ENCODE measurements at regions not wholly inside any gene's neighbourhood (a gene's known extent, or its start where the extent isn't known, plus 50 kb on each side); places are given as distances from the start of the nearest gene placed in this dataset.

DNA sequence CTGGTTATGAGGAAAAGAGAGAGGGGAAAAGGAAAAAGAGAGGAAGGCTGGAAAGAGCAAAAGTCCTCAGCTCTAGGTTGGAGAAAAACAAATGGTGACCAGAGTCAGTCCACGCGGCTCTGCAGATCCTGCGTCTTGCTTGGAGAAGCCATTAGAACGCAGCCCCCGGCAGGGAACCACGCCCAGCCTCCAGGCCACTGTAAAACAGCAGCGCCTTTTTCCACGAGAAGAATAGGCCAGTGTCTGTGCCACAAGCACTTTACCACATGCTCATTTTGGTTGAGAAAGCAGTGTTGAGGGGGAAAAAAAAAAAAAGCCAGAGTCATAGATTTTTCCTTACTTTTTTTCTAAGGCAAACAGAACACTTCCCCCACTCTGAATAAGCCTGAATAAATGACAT is 846.9 kb upstream of the ADAMTS5 start:
- Mint-ChIP-seq H3K27ac (peak overlapping the region; percentile 53 to 98 (median 98)), H3K36me3 (ENCODE audit: low read depth) (no peaks in the 10 kb centered on the region), H3K4me1 (peaks cover 40% of the 10 kb centered on the region), H3K4me3 (peak overlapping the region in 1 of 3 experiments; percentile 19), H3K9me3 (peaks cover 3% of the 10 kb centered on the region), H3K27me3 (ENCODE audit: low read depth) (no peaks in the 10 kb centered on the region)
- TF ChIP-seq, protein P1, sequence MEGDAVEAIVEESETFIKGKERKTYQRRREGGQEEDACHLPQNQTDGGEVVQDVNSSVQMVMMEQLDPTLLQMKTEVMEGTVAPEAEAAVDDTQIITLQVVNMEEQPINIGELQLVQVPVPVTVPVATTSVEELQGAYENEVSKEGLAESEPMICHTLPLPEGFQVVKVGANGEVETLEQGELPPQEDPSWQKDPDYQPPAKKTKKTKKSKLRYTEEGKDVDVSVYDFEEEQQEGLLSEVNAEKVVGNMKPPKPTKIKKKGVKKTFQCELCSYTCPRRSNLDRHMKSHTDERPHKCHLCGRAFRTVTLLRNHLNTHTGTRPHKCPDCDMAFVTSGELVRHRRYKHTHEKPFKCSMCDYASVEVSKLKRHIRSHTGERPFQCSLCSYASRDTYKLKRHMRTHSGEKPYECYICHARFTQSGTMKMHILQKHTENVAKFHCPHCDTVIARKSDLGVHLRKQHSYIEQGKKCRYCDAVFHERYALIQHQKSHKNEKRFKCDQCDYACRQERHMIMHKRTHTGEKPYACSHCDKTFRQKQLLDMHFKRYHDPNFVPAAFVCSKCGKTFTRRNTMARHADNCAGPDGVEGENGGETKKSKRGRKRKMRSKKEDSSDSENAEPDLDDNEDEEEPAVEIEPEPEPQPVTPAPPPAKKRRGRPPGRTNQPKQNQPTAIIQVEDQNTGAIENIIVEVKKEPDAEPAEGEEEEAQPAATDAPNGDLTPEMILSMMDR (IDR thresholded peaks at IDR 0.05; ENCODE audit: unreplicated experiment in 3 of 3): no peak

DNA sequence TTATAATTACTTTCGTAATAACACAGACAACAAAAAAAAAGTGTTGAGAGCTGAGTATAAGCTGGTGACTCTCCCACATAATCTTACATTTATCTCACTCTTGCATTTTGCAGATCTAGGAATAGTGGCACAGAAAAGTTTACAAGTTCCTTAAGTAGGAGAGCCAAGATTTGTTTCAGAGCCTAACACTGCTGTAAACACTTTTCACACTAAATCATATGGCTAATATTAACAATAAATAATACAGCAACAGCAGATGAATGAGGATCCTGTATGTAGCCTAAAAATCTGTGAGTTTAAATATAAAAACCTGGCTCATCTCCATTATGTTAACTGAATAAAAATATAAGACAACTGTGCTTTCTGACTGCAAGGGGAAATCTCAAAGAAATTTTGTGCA is 846.5 kb upstream of the ADAMTS5 start:
- Mint-ChIP-seq H3K9me3 (peaks cover 3% of the 10 kb centered on the region), H3K27ac (peak overlapping the region; percentile 53 to 98 (median 98)), H3K27me3 (ENCODE audit: low read depth) (no peaks in the 10 kb centered on the region), H3K4me3 (peak overlapping the region in 1 of 3 experiments; percentile 19), H3K4me1 (peaks cover 36% of the 10 kb centered on the region), H3K36me3 (ENCODE audit: low read depth) (no peaks in the 10 kb centered on the region)
- TF ChIP-seq, protein P1 (IDR thresholded peaks at IDR 0.05; ENCODE audit: unreplicated experiment in 3 of 3): no peak

GRCh38 chr21:27812279-27812678 is 845.4 kb upstream of the ADAMTS5 start:
- peaks cover 30% of the 10 kb centered on the region for H3K4me1 Mint-ChIP-seq
- peaks cover 3% of the 10 kb centered on the region for H3K9me3 Mint-ChIP-seq
- H3K27me3 Mint-ChIP-seq (ENCODE audit: low read depth): no peaks in the 10 kb centered on the region
- H3K4me3 Mint-ChIP-seq: no peak overlapping the region
- TF ChIP-seq, protein P1 (IDR thresholded peaks at IDR 0.05; ENCODE audit: unreplicated experiment in 3 of 3): no peak
- H3K36me3 Mint-ChIP-seq (ENCODE audit: low read depth): no peaks in the 10 kb centered on the region
- H3K27ac Mint-ChIP-seq: peak overlapping the region in 2 of 3 experiments; percentile 65 to 98

DNA sequence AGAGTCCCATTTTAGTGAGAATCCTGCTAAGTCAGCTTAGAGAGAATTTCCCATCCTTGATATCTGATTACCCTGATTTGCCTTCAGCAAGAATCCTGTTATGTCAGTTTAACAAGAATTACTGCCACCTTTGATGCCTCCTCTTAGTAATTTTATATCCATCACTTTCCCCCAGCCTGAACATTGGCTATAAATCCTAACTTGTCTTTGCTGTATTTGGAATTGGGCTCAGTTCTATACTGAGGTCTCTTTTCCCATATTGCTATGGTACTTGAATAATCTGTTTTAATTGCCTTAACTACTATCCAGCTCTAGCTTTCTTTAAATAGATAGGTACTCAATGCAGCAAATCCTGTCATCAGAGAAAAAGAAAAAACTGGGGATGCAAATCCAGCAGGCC is 842.0 kb upstream of the ADAMTS5 start:
- TF ChIP-seq, protein P1 (IDR thresholded peaks at IDR 0.05; ENCODE audit: unreplicated experiment in 3 of 3): no peak
- Mint-ChIP-seq H3K27me3 (ENCODE audit: low read depth) (no peaks in the 10 kb centered on the region), H3K4me3 (no peak overlapping the region), H3K27ac (peak overlapping the region in 1 of 3 experiments; percentile 7), H3K9me3 (peaks cover 3% of the 10 kb centered on the region), H3K36me3 (ENCODE audit: low read depth) (no peaks in the 10 kb centered on the region), H3K4me1 (peaks cover 14% of the 10 kb centered on the region)

DNA sequence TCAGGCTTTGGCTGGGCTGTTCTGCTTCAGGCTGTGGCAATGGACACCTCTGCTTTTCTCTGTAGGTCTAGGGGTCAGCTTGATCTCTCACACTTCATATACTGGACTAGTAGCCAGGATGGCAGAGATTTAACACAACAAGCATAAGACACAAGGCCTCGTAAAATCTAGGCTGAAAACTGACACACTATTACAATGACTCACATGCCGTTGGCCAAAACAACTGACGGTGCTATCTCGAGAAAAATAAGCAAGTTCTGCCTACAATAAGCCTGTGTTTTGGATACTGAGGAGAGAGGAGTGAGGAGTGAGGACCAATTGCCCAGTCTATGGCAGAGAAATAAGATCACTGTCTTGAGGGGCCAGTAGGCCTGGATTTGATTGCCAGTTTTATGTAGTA is 840.7 kb upstream of the ADAMTS5 start:
- Mint-ChIP-seq H3K4me1 (peaks cover 6% of the 10 kb centered on the region), H3K36me3 (ENCODE audit: low read depth) (no peaks in the 10 kb centered on the region), H3K27ac (no peak overlapping the region), H3K4me3 (no peak overlapping the region), H3K9me3 (peaks cover 3% of the 10 kb centered on the region), H3K27me3 (ENCODE audit: low read depth) (no peaks in the 10 kb centered on the region)
- TF ChIP-seq, protein P1 (IDR thresholded peaks at IDR 0.05; ENCODE audit: unreplicated experiment in 3 of 3): no peak

DNA sequence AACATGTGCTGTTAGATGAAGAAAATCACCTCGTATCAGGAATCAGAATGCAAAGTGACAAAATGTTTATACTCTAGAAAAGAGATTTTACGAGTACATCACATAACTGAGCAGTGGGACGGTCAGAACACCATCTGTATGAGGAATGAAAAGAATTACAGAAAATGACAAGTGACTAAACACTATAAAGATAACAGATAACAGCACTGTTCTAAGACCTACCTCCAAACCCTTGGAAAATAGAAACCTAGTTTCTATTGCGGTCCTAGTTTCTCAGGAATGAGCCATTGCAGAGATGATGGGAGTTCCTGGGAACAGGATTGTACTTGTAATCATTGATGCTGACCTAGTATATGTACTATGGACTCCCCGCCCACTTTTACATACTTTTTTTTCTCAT is 839.4 kb upstream of the ADAMTS5 start:
- Mint-ChIP-seq H3K4me1 (peaks cover 6% of the 10 kb centered on the region), H3K9me3 (peaks cover 3% of the 10 kb centered on the region), H3K36me3 (ENCODE audit: low read depth) (no peaks in the 10 kb centered on the region), H3K27me3 (ENCODE audit: low read depth) (no peaks in the 10 kb centered on the region), H3K27ac (no peak overlapping the region), H3K4me3 (no peak overlapping the region)
- TF ChIP-seq, protein P1 (IDR thresholded peaks at IDR 0.05; ENCODE audit: unreplicated experiment in 3 of 3): no peak

All from nephron (organoid).